ENCODE measurements at regions not wholly inside any gene's neighbourhood (a gene's known extent, or its start where the extent isn't known, plus 50 kb on each side); places are given as distances from the start of the nearest gene placed in this dataset.
A peak's percentile ranks its signal among the peaks of the same experiment; 100 is the strongest.

- intact Hi-C loops (cut with DNase I) = loop anchor here in 2 of 10 donors (5.0 to 10.0 kb wide), 2 partner anchors 33 to 165 kb away; no protein-coding TSS in a partner anchor
- H3K9me3 ChIP-seq = peaks cover 0 to 8% (median 0%) of the 10 kb centered on the region in 12 donors
- TF ChIP-seq, protein P1, sequence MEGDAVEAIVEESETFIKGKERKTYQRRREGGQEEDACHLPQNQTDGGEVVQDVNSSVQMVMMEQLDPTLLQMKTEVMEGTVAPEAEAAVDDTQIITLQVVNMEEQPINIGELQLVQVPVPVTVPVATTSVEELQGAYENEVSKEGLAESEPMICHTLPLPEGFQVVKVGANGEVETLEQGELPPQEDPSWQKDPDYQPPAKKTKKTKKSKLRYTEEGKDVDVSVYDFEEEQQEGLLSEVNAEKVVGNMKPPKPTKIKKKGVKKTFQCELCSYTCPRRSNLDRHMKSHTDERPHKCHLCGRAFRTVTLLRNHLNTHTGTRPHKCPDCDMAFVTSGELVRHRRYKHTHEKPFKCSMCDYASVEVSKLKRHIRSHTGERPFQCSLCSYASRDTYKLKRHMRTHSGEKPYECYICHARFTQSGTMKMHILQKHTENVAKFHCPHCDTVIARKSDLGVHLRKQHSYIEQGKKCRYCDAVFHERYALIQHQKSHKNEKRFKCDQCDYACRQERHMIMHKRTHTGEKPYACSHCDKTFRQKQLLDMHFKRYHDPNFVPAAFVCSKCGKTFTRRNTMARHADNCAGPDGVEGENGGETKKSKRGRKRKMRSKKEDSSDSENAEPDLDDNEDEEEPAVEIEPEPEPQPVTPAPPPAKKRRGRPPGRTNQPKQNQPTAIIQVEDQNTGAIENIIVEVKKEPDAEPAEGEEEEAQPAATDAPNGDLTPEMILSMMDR (IDR thresholded peaks at IDR 0.05) = no peak
- no peak for TF ChIP-seq POLR2A (IDR thresholded peaks at IDR 0.05)
- no peaks in the 10 kb centered on the region for H3K27me3 ChIP-seq
- no peak for DNase-seq
- no peak for ATAC-seq
- 85 to 91% (median 88%) methylated on average over 9 of the region's 9 CpGs for WGBS, 4 donors
- H3K4me3 ChIP-seq = no peak overlapping the region
- H3K36me3 ChIP-seq = no peaks in the 10 kb centered on the region
- H3K4me1 ChIP-seq = peaks cover 0 to 48% (median 32%) of the 10 kb centered on the region in 12 donors
- peak overlapping the region; percentile 74 to 95 (median 84) for H3K27ac ChIP-seq
Measured at GRCh38 chr9:130779153-130779855, 55.8 kb upstream of the ABL1 start.

GRCh38 chr9:130780415-130780814 lies 54.6 kb upstream of the ABL1 start:
- peak overlapping the region in 11 of 12 donors; percentile 6 to 55 (median 39) for H3K4me3 ChIP-seq
- DNase-seq (no peak), ATAC-seq (peak in 3 of 4 donors; percentile 5 to 17 (median 7))
- WGBS, 4 donors = 42 to 51% (median 50%) methylated on average over 4 of the region's 4 CpGs
- no peaks in the 10 kb centered on the region for H3K27me3 ChIP-seq
- H3K9me3 ChIP-seq = peaks cover 0 to 5% (median 0%) of the 10 kb centered on the region in 12 donors
- TF ChIP-seq POLR2A (IDR thresholded peaks at IDR 0.05) = no peak
- TF ChIP-seq, protein P1 (IDR thresholded peaks at IDR 0.05) = no peak
- intact Hi-C loops (cut with DNase I) = loop anchor here in 9 of 10 donors (2.0 to 10.0 kb wide), 6 partner anchors 52 to 68 kb away; partner anchors contain the start of gene ABL1 (in 3 of the 9)
- peaks cover 0 to 53% (median 32%) of the 10 kb centered on the region in 12 donors for H3K4me1 ChIP-seq
- no peaks in the 10 kb centered on the region for H3K36me3 ChIP-seq
- H3K27ac ChIP-seq = peak overlapping the region; percentile 74 to 95 (median 84)

GRCh38 chr9:130780865-130781504 lies 54.1 kb upstream of the ABL1 start:
- TF ChIP-seq POLR2A (IDR thresholded peaks at IDR 0.05) = peak in 1 of 2 donors; percentile 53
- TF ChIP-seq, protein P1 (IDR thresholded peaks at IDR 0.05) = no peak
- peak overlapping the region; percentile 74 to 95 (median 84) for H3K27ac ChIP-seq
- H3K9me3 ChIP-seq = no peaks in the 10 kb centered on the region
- peak; percentile 77 to 94 (median 86) for ATAC-seq
- H3K4me1 ChIP-seq = peaks cover 0 to 55% (median 33%) of the 10 kb centered on the region in 12 donors
- H3K27me3 ChIP-seq = no peaks in the 10 kb centered on the region
- no peaks in the 10 kb centered on the region for H3K36me3 ChIP-seq
- 48 to 65% (median 52%) methylated on average over 9 of the region's 9 CpGs for WGBS, 4 donors
- peak in 4 of 5 donors; percentile 75 to 79 (median 76) for DNase-seq
- intact Hi-C loops (cut with DNase I) = loop anchor here in 9 of 10 donors (2.0 to 10.0 kb wide), 6 partner anchors 51 to 69 kb away; partner anchors contain the start of gene ABL1 (in 3 of the 9)
- peak overlapping the region in 10 of 12 donors; percentile 6 to 55 (median 39) for H3K4me3 ChIP-seq

DNA sequence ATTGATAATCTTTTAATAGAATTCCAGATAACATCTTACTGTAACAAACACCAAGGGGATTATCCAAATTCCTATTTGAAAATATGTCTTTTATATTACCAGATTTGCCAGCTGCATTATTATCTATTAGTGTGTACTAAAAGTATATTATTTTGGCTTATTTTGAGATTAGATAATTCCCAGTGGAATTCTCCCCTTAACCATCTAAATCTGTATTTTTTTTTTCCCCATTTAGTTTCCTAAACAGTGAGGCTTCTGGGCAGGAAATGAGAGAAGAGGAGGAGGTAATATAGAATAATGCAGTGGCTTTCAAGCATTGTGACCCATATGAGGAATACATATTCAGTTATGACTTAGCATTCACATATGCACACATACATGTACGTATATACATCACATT lies 53.5 kb upstream of the ABL1 start:
- Histone ChIP-seq H3K36me3 (no peaks in the 10 kb centered on the region), H3K4me3 (peak overlapping the region in 4 of 12 donors; percentile 39 to 55 (median 40)), H3K27me3 (no peaks in the 10 kb centered on the region), H3K27ac (peak overlapping the region; percentile 56 to 95 (median 84)), H3K4me1 (peaks cover 4 to 61% (median 38%) of the 10 kb centered on the region in 12 donors), H3K9me3 (no peaks in the 10 kb centered on the region)
- intact Hi-C loops (cut with DNase I) = loop anchor here in 9 of 10 donors (2.0 to 10.0 kb wide), 6 partner anchors 51 to 69 kb away; partner anchors contain the start of gene ABL1 (in 3 of the 9)
- DNase-seq (no peak), ATAC-seq (no peak)
- WGBS, 4 donors = 67 to 89% (median 77%) methylated on average over 1 of the region's 1 CpG
- TF ChIP-seq, protein P1 (IDR thresholded peaks at IDR 0.05) = no peak
- TF ChIP-seq POLR2A (IDR thresholded peaks at IDR 0.05) = no peak
